Stimulated activated CD8-positive, alpha-beta memory T cell treated with anti-CD3 and anti-CD28 coated beads, Interleukin-12 subunit alpha, Interleukin-12 subunit beta, amount 100 ng/mL, for 24 hours (primary cell): ENCODE measurements at regions not wholly inside any gene's neighbourhood (a gene's known extent, or its start where the extent isn't known, plus 50 kb on each side); places are given as distances from the start of the nearest gene placed in this dataset.

Experiments used
- DNase-seq: peaks from one replicate; pipeline ENCODE4 v3.0.0-alpha.2; 2020; ENCODE audit errors: extremely low read depth

GRCh38 chr3:6568999-6569493 lies 291.9 kb upstream of the GRM7 start:
- DNase-seq, result no peak

- DNase-seq, result no peak
Measured at GRCh38 chr3:6571448-6571847, 289.5 kb upstream of the GRM7 start.

- no peak for DNase-seq
Measured at GRCh38 chr3:6577584-6577983, 283.3 kb upstream of the GRM7 start.

GRCh38 chr3:6578526-6578925 lies 282.4 kb upstream of the GRM7 start:
- no peak for DNase-seq

GRCh38 chr3:6580808-6581207 lies 280.1 kb upstream of the GRM7 start:
- DNase-seq, result no peak

- no peak for DNase-seq
Measured at GRCh38 chr3:6585360-6585759, 275.6 kb upstream of the GRM7 start.

GRCh38 chr3:6600237-6600636 lies 260.7 kb upstream of the GRM7 start:
- no peak for DNase-seq

- no peak for DNase-seq
Measured at GRCh38 chr3:6601374-6601773, 259.5 kb upstream of the GRM7 start.

- DNase-seq, result no peak
Measured at GRCh38 chr3:6602329-6602728, 258.6 kb upstream of the GRM7 start.

- no peak for DNase-seq
Measured at GRCh38 chr3:6605227-6605626, 255.7 kb upstream of the GRM7 start.

GRCh38 chr3:6608843-6609242 lies 252.1 kb upstream of the GRM7 start:
- DNase-seq, result no peak

GRCh38 chr3:6612034-6612616 lies 248.8 kb upstream of the GRM7 start:
- no peak for DNase-seq

GRCh38 chr3:6622260-6622659 lies 238.7 kb upstream of the GRM7 start:
- DNase-seq, result no peak

GRCh38 chr3:6622712-6623111 lies 238.2 kb upstream of the GRM7 start:
- no peak for DNase-seq

GRCh38 chr3:6631376-6631775 lies 229.5 kb upstream of the GRM7 start:
- DNase-seq, result no peak

GRCh38 chr3:6640907-6641306 lies 220.0 kb upstream of the GRM7 start:
- DNase-seq, result no peak

GRCh38 chr3:6644070-6644929 lies 216.6 kb upstream of the GRM7 start:
- DNase-seq, result no peak

- DNase-seq, result no peak
Measured at GRCh38 chr3:6654670-6655069, 206.2 kb upstream of the GRM7 start.

GRCh38 chr3:6655275-6655674 lies 205.6 kb upstream of the GRM7 start:
- no peak for DNase-seq

GRCh38 chr3:6657591-6657990 lies 203.3 kb upstream of the GRM7 start:
- DNase-seq, result no peak

GRCh38 chr3:6667354-6667753 lies 193.6 kb upstream of the GRM7 start:
- DNase-seq, result no peak

GRCh38 chr3:6671363-6671762 lies 189.6 kb upstream of the GRM7 start:
- no peak for DNase-seq

GRCh38 chr3:6679510-6679909 lies 181.4 kb upstream of the GRM7 start:
- DNase-seq, result no peak
